NCI-H1436 (cell line): ENCODE measurements at regions not wholly inside any gene's neighbourhood (a gene's known extent, or its start where the extent isn't known, plus 50 kb on each side); places are given as distances from the start of the nearest gene placed in this dataset.
"Not testable (repeated sequence)": the region's sequence is repeated elsewhere in the genome, so short reads cannot be mapped to it uniquely, and the experiment has no call there.

Experiments used
- DNase-seq: peaks from one replicate; lab custom pipeline; 2025; lab: John Stamatoyannopoulos, UW

GRCh38 chr2:55771612-55772011, 78.0 kb upstream of the PNPT1 start:
- peak; percentile 8 for DNase-seq

- DNase-seq: no peak
Observed at GRCh38 chr2:55768991-55769390, 75.3 kb upstream of the PNPT1 start.

GRCh38 chr2:55766947-55767346, 73.3 kb upstream of the PNPT1 start:
- DNase-seq: no peak

GRCh38 chr2:55765708-55766107, 72.1 kb upstream of the PNPT1 start:
- DNase-seq: not testable (repeated sequence)

- no peak for DNase-seq
Observed at GRCh38 chr2:55763721-55764120, 70.1 kb upstream of the PNPT1 start.

GRCh38 chr2:55761526-55761925, 67.9 kb upstream of the PNPT1 start:
- no peak for DNase-seq

- no peak for DNase-seq
Observed at GRCh38 chr2:55761024-55761423, 67.4 kb upstream of the PNPT1 start.

- no peak for DNase-seq
Observed at GRCh38 chr2:55760125-55760524, 66.5 kb upstream of the PNPT1 start.

- DNase-seq: no peak
Observed at GRCh38 chr2:55759271-55759921, 65.8 kb upstream of the PNPT1 start.

- no peak for DNase-seq
Observed at GRCh38 chr2:55751966-55752365, 58.3 kb upstream of the PNPT1 start.

GRCh38 chr2:55743583-55743982, 49.9 kb upstream of the PNPT1 start:
- DNase-seq: no peak
